LNCAP (cell line): ENCODE measurements at regions not wholly inside any gene's neighbourhood (a gene's known extent, or its start where the extent isn't known, plus 50 kb on each side); places are given as distances from the start of the nearest gene placed in this dataset.

Experiments used
- TF ChIP-seq, protein P1 (sequence below): fragments of 450-650 bp; IDR thresholded peaks from 2 replicates; pipeline ENCODE4 v1.5.1; 2017; ENCODE audit warnings: mild to moderate bottlenecking

DNA sequence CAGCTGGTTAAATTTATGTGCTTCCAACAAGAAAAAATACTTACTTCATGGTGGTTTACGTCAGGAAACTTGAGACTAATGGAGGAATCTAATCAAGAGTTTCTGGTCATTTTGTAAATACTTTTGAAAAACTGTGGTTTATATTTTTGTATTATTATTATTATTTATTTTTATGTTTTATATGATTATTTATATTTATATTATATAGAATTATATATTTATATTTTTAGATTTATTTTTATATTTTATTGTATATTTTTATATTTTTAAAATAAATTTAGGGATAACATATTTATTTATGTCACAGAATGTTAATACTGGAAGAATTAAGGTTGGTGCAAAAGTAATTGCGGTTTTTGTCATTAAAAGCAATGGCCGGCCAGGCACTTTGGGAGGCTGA is 474.5 kb upstream of the DDX18 start:
- TF ChIP-seq, protein P1, sequence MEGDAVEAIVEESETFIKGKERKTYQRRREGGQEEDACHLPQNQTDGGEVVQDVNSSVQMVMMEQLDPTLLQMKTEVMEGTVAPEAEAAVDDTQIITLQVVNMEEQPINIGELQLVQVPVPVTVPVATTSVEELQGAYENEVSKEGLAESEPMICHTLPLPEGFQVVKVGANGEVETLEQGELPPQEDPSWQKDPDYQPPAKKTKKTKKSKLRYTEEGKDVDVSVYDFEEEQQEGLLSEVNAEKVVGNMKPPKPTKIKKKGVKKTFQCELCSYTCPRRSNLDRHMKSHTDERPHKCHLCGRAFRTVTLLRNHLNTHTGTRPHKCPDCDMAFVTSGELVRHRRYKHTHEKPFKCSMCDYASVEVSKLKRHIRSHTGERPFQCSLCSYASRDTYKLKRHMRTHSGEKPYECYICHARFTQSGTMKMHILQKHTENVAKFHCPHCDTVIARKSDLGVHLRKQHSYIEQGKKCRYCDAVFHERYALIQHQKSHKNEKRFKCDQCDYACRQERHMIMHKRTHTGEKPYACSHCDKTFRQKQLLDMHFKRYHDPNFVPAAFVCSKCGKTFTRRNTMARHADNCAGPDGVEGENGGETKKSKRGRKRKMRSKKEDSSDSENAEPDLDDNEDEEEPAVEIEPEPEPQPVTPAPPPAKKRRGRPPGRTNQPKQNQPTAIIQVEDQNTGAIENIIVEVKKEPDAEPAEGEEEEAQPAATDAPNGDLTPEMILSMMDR, result no peak

DNA sequence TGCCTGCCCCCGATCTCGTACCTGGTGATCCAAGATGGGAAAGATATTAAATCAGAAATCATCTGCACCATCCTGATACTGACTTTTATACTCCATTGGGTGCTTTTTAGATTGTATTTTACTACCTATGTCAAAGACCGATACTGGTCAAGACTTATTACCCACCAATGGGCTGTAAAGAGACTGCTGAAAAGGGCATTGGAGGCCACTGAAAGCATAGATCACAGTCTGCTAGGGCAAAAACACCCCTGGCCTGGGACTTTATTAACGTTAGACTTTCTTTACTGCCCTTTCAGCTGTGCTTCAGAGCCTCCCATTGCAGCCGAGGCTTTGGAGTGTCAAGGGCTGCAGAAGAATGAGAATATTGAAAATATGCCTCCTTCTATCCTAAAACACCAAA is 472.8 kb upstream of the DDX18 start:
- TF ChIP-seq, protein P1, result no peak

DNA sequence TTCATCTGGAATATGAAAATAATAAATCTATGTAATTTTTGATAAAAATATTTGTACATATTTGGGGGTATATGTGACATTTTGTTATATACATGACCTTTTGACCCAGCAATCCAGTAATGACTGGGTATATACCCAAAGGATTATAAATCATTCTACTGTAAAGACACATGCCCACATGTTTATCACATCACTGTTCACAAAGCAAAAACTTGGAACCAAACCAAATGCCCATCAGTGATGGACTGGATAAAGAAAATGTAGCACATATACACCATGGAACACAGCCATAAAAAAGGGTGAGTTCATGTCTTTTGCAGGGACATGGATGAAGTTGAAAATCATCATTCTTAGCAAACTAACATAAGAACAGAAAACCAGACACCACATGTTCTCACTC is 472.1 kb upstream of the DDX18 start:
- TF ChIP-seq, protein P1, result no peak

DNA sequence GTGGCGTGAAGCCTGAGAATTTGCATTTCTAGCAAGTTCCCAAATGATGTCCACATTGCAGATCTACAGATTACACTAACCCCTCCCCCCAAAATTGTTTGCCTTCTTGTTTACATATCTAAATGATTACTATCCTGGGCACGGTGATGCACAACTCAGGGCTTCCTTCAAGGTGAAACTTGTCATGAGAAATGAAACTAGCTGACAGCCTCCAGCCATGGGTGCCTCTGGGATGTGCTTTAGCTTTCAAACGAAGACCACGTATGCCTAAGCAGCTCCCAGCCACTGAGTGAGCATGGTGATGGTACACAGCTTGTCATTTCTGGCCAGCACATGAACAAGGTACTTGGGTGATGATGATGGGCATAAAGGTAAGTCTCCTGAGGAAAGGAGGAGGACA is 464.8 kb upstream of the DDX18 start:
- TF ChIP-seq, protein P1, result no peak

DNA sequence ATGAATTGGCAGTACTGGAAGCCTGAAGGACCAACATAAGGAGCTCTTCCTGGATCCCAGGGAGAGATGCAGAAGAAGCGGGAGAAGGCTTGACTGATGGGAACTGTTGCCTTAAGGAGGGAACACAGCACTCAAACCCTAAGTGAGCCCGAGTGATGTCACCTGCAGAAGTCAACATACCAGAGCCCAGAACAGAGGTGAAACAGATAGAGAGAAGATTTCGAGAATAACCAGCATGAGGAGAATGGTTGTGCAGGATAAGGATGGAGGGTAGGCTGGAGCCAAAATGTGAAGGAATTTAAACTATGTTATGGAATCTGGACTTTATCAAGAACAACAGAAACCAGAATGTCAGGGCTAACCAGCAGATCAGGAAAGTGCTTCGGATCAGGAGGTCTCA is 463.1 kb upstream of the DDX18 start:
- TF ChIP-seq, protein P1, result no peak

DNA sequence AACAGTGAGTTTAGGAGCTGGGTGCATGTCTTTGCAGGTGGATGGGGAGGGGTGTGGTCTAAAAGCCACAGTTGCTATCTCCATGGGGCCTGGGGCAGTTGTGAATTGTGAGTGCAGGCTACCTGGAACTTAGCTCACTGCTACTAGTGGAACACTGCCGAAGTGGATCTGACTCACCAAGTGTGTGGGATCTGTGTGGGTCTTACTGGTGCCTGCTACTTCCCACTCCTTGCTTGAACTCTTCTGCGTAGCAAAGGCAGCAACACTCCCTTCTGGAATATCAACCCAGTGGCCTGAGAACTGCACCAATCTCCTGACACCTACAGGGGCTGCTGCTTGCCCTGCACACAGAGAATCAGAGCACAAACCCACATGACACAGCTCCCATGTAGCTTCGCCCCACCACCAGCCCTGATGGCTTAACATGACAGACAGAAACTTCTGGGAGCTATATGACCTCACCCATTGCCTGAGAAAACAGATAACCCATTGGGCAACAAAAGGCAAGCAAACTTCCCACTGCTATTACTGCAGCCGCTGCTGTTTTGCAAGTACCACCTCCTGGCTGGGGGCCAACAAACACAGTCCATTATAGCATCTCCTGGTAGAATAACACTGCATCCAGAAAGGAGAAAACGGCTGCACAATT is 455.1 kb upstream of the DDX18 start:
- TF ChIP-seq, protein P1, result no peak

DNA sequence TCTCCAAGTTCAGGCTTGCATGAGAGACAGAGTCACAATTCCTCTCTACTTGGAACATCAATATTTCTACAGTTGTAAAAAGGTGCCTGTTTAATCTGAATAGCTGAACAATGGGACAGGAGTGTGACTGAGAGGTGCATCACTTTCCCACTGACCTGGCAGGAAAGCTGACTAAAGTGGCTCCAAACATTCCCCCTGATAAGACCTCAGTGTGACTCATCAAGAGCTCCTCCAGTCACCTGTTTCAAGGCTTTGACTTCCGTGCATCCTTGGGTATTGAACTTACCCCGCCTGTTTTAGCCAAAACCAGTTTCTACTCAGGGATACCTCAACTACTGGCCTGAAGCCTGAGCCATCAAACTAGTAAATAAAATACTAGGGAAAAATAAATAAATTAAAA is 453.9 kb upstream of the DDX18 start:
- TF ChIP-seq, protein P1, result no peak

DNA sequence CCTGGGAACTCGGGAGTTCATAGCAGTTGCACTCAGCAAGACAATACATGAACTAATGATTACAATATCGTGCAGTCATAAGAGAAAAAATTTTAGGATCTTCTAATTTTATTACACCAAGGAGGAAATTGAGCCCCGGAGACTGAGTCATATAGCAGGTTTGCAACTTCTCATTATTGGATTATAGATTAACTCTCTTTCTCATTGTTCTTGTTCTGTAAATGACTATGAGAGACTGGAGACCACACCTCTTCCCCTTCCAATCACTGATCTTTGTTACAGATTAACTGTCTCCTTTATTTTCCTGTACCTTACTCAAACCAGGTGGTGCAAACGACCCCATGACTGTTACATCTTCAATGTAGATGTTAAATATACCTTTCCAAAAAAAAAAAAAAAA is 435.8 kb upstream of the DDX18 start:
- TF ChIP-seq, protein P1, result no peak
